ENCODE measurements at regions not wholly inside any gene's neighbourhood (a gene's known extent, or its start where the extent isn't known, plus 50 kb on each side); places are given as distances from the start of the nearest gene placed in this dataset.
"Not testable (repeated sequence)": the region's sequence is repeated elsewhere in the genome, so short reads cannot be mapped to it uniquely, and the experiment has no call there.

- no peak for DNase-seq
These were observed 547.0 kb downstream of the NUP35 start for GRCh38 chr2:183671233-183671632.

- no peak for DNase-seq
These were observed 554.7 kb downstream of the NUP35 start for GRCh38 chr2:183678908-183679307.

- DNase-seq: no peak
These were observed 556.3 kb downstream of the NUP35 start for GRCh38 chr2:183680573-183680972.

GRCh38 chr2:183684686-183685085, 560.4 kb downstream of the NUP35 start:
- DNase-seq: no peak

- DNase-seq: no peak
These were observed 571.8 kb downstream of the NUP35 start for GRCh38 chr2:183696028-183696427.

GRCh38 chr2:183709829-183710228, 585.6 kb downstream of the NUP35 start:
- no peak for DNase-seq

- DNase-seq: no peak
These were observed 594.0 kb downstream of the NUP35 start for GRCh38 chr2:183718246-183718645.

GRCh38 chr2:183723278-183723677, 599.0 kb downstream of the NUP35 start:
- DNase-seq: no peak

- no peak for DNase-seq
These were observed 605.1 kb downstream of the NUP35 start for GRCh38 chr2:183729380-183729779.

- DNase-seq: no peak
These were observed 616.0 kb downstream of the NUP35 start for GRCh38 chr2:183740241-183740640.

GRCh38 chr2:183752571-183752970, 628.3 kb downstream of the NUP35 start:
- DNase-seq: no peak

GRCh38 chr2:183759033-183759432, 634.8 kb downstream of the NUP35 start:
- no peak for DNase-seq

GRCh38 chr2:183773775-183774174, 649.5 kb downstream of the NUP35 start:
- DNase-seq: no peak

- DNase-seq: no peak
These were observed 655.8 kb downstream of the NUP35 start for GRCh38 chr2:183780072-183780471.

- no peak for DNase-seq
These were observed 658.2 kb downstream of the NUP35 start for GRCh38 chr2:183782436-183782835.

GRCh38 chr2:183788796-183789195, 664.6 kb downstream of the NUP35 start:
- not testable (repeated sequence) for DNase-seq

- not testable (repeated sequence) for DNase-seq
These were observed 668.1 kb downstream of the NUP35 start for GRCh38 chr2:183792165-183792924.

- no peak for DNase-seq
These were observed 674.3 kb downstream of the NUP35 start for GRCh38 chr2:183798535-183798934.

- no peak for DNase-seq
These were observed 675.5 kb downstream of the NUP35 start for GRCh38 chr2:183799761-183800160.

- DNase-seq: no peak
These were observed 679.4 kb downstream of the NUP35 start for GRCh38 chr2:183803596-183803995.

- DNase-seq: no peak
These were observed 683.6 kb downstream of the NUP35 start for GRCh38 chr2:183807870-183808269.

GRCh38 chr2:183809404-183809803, 685.2 kb downstream of the NUP35 start:
- DNase-seq: no peak

GRCh38 chr2:183811281-183811680, 687.0 kb downstream of the NUP35 start:
- no peak for DNase-seq

- DNase-seq: no peak
These were observed 687.8 kb downstream of the NUP35 start for GRCh38 chr2:183812091-183812490.

- no peak for DNase-seq
These were observed 701.5 kb downstream of the NUP35 start for GRCh38 chr2:183825710-183826109.

Data from NCI-H2081 treated with DMSO at 0.1 percent for 48 hours (cell line).